ENCODE measurements at regions not wholly inside any gene's neighbourhood (a gene's known extent, or its start where the extent isn't known, plus 50 kb on each side); places are given as distances from the start of the nearest gene placed in this dataset.

DNA sequence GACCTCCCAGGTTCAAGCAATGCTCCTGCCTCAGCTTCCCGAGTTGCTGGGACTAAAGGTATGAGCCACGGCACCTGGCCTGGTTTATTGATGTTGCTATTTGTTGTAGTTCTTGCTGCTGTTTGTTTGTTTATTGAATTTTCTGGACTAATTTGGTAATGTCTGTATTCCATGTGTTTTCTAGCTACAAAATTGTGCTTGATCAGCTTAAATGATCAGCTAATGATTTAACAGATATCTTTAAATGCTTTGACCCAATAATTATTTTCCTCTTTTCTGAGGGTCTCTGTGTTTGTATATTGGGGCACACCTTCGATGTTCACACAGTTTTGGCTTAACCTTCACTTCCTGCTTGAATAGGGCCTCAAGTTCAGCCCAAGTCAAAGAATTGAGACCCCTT is 488.1 kb upstream of the HTR2C start:
- peaks cover 9% of the 10 kb centered on the region for H3K9me3 Mint-ChIP-seq (ENCODE audit: low read depth, unreplicated experiment)
- DNase-seq, result no peak
- TF ChIP-seq CTCF (IDR thresholded peaks at IDR 0.05; ENCODE audit: unreplicated experiment), result no peak
- no peak overlapping the region for H3K4me3 Mint-ChIP-seq (ENCODE audit: low read depth, unreplicated experiment)
- H3K27me3 Mint-ChIP-seq (ENCODE audit: unreplicated experiment), result no peaks in the 10 kb centered on the region
- H3K4me1 Mint-ChIP-seq (ENCODE audit: low read depth, unreplicated experiment), result no peaks in the 10 kb centered on the region
- no peaks in the 10 kb centered on the region for H3K36me3 Mint-ChIP-seq (ENCODE audit: insufficient read depth, unreplicated experiment)
- intact Hi-C loops (cut with micrococcal nuclease; ENCODE audit: unreplicated experiment), result no loop called here
- H3K27ac Mint-ChIP-seq (ENCODE audit: unreplicated experiment), result no peak overlapping the region
- no TSS peak for BruUV-seq (replicated peaks)
- CTCF ChIA-PET, result no interaction called here

DNA sequence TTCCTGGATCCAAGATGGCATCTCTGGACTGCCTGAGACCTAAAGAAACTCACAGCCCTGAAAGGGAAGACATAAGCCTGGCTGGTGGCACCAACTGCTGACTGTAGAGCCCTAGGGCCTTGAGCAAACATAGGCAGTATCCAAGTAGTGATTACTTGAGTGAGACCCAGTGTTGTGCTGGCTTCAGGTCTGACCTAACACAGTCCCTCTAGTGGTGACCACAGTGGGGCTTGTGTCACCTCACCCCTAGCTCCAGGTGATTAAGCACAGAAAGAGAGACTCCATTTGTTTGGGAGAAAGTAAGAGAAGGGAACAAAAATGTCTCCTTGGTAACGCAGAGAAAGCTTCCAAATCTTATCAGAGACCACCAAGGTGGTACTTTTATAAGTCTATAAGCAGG is 496.3 kb upstream of the HTR2C start:
- Mint-ChIP-seq H3K36me3 (ENCODE audit: insufficient read depth, unreplicated experiment) (no peaks in the 10 kb centered on the region), H3K27ac (ENCODE audit: unreplicated experiment) (no peak overlapping the region), H3K27me3 (ENCODE audit: unreplicated experiment) (no peaks in the 10 kb centered on the region), H3K4me3 (ENCODE audit: low read depth, unreplicated experiment) (no peak overlapping the region), H3K9me3 (ENCODE audit: low read depth, unreplicated experiment) (peaks cover 5% of the 10 kb centered on the region), H3K4me1 (ENCODE audit: low read depth, unreplicated experiment) (no peaks in the 10 kb centered on the region)
- no peak for DNase-seq
- intact Hi-C loops (cut with micrococcal nuclease; ENCODE audit: unreplicated experiment), result no loop called here
- no peak for TF ChIP-seq CTCF (IDR thresholded peaks at IDR 0.05; ENCODE audit: unreplicated experiment)
- CTCF ChIA-PET, result no interaction called here
- BruUV-seq (replicated peaks), result no TSS peak

- no TSS peak for BruUV-seq (replicated peaks)
- Mint-ChIP-seq H3K27ac (ENCODE audit: unreplicated experiment) (no peak overlapping the region), H3K4me3 (ENCODE audit: low read depth, unreplicated experiment) (no peak overlapping the region), H3K27me3 (ENCODE audit: unreplicated experiment) (no peaks in the 10 kb centered on the region), H3K9me3 (ENCODE audit: low read depth, unreplicated experiment) (no peaks in the 10 kb centered on the region), H3K4me1 (ENCODE audit: low read depth, unreplicated experiment) (no peaks in the 10 kb centered on the region), H3K36me3 (ENCODE audit: insufficient read depth, unreplicated experiment) (no peaks in the 10 kb centered on the region)
- CTCF ChIA-PET, result no interaction called here
- intact Hi-C loops (cut with micrococcal nuclease; ENCODE audit: unreplicated experiment), result loop anchor here (5.0 to 10.0 kb wide), 2 partner anchors 130 to 1203 kb away; no protein-coding TSS in a partner anchor
- DNase-seq, result no peak
- no peak for TF ChIP-seq CTCF (IDR thresholded peaks at IDR 0.05; ENCODE audit: unreplicated experiment)
Measured at GRCh38 chrX:114077773-114078172, 506.1 kb upstream of the HTR2C start.

- Mint-ChIP-seq H3K36me3 (ENCODE audit: insufficient read depth, unreplicated experiment) (no peaks in the 10 kb centered on the region), H3K27ac (ENCODE audit: unreplicated experiment) (no peak overlapping the region), H3K27me3 (ENCODE audit: unreplicated experiment) (no peaks in the 10 kb centered on the region), H3K4me1 (ENCODE audit: low read depth, unreplicated experiment) (no peaks in the 10 kb centered on the region), H3K9me3 (ENCODE audit: low read depth, unreplicated experiment) (no peaks in the 10 kb centered on the region), H3K4me3 (ENCODE audit: low read depth, unreplicated experiment) (no peak overlapping the region)
- intact Hi-C loops (cut with micrococcal nuclease; ENCODE audit: unreplicated experiment), result loop anchor here (1.0 to 10.0 kb wide), 3 partner anchors 128 to 1200 kb away; no protein-coding TSS in a partner anchor
- CTCF ChIA-PET, result no interaction called here
- TF ChIP-seq CTCF (IDR thresholded peaks at IDR 0.05; ENCODE audit: unreplicated experiment), result no peak
- DNase-seq, result no peak
- BruUV-seq (replicated peaks), result no TSS peak
Measured at GRCh38 chrX:114075073-114075673, 508.7 kb upstream of the HTR2C start.

Measured in Calu3 (cell line).